NOMO-1 (cell line): ENCODE measurements at regions not wholly inside any gene's neighbourhood (a gene's known extent, or its start where the extent isn't known, plus 50 kb on each side); places are given as distances from the start of the nearest gene placed in this dataset.
"Not testable (repeated sequence)": the region's sequence is repeated elsewhere in the genome, so short reads cannot be mapped to it uniquely, and the experiment has no call there.

Source experiments
- DNase-seq, 2 experiments: peaks; one replicate each; lab custom pipeline; 2025; ENCODE audit not compliant: unreplicated experiment in 2 of 2; lab: John Stamatoyannopoulos, UW

- no peak for DNase-seq
Observed at GRCh38 chr3:184440151-184440550, 60.3 kb downstream of the CHRD start.

- DNase-seq = no peak
Observed at GRCh38 chr3:184441202-184441900, 61.5 kb downstream of the CHRD start.

GRCh38 chr3:184443364-184443763 is 63.5 kb downstream of the CHRD start:
- DNase-seq = no peak

GRCh38 chr3:184443831-184444230 is 64.0 kb downstream of the CHRD start:
- DNase-seq = no peak

- DNase-seq = no peak
Observed at GRCh38 chr3:184448321-184449160, 68.7 kb downstream of the CHRD start.

- no peak for DNase-seq
Observed at GRCh38 chr3:184449161-184449515, 69.3 kb downstream of the CHRD start.

GRCh38 chr3:184450547-184450946 is 70.7 kb downstream of the CHRD start:
- DNase-seq = no peak

GRCh38 chr3:184453296-184453695 is 73.4 kb downstream of the CHRD start:
- no peak for DNase-seq

- DNase-seq = no peak
Observed at GRCh38 chr3:184455991-184456390, 76.1 kb downstream of the CHRD start.

GRCh38 chr3:184456476-184456875 is 76.6 kb downstream of the CHRD start:
- DNase-seq = no peak

- no peak for DNase-seq
Observed at GRCh38 chr3:184457329-184457728, 77.5 kb downstream of the CHRD start.

- DNase-seq = not testable (repeated sequence)
Observed at GRCh38 chr3:184457784-184458377, 78.0 kb downstream of the CHRD start.

- DNase-seq = no peak
Observed at GRCh38 chr3:184459355-184459754, 79.5 kb downstream of the CHRD start.

GRCh38 chr3:184460276-184460675 is 80.4 kb downstream of the CHRD start:
- DNase-seq = no peak

GRCh38 chr3:184461219-184461618 is 81.4 kb downstream of the CHRD start:
- no peak for DNase-seq

GRCh38 chr3:184465883-184466412 is 86.1 kb downstream of the CHRD start:
- DNase-seq = no peak

- no peak for DNase-seq
Observed at GRCh38 chr3:184466413-184466960, 86.6 kb downstream of the CHRD start.

GRCh38 chr3:184467171-184467570 is 87.3 kb downstream of the CHRD start:
- no peak for DNase-seq

GRCh38 chr3:184470551-184470950 is 90.7 kb downstream of the CHRD start:
- no peak for DNase-seq

- DNase-seq = no peak
Observed at GRCh38 chr3:184471439-184471838, 90.1 kb upstream of the EPHB3 start.

- DNase-seq = no peak
Observed at GRCh38 chr3:184472723-184473428, 88.7 kb upstream of the EPHB3 start.
